ENCODE measurements at regions not wholly inside any gene's neighbourhood (a gene's known extent, or its start where the extent isn't known, plus 50 kb on each side); places are given as distances from the start of the nearest gene placed in this dataset.
"Not testable (repeated sequence)": the region's sequence is repeated elsewhere in the genome, so short reads cannot be mapped to it uniquely, and the experiment has no call there.

- DNase-seq (ENCODE audit: low read depth), result no peak
Observed at GRCh38 chr16:86346034-86346433, 164.3 kb upstream of the FOXF1 start.

DNA sequence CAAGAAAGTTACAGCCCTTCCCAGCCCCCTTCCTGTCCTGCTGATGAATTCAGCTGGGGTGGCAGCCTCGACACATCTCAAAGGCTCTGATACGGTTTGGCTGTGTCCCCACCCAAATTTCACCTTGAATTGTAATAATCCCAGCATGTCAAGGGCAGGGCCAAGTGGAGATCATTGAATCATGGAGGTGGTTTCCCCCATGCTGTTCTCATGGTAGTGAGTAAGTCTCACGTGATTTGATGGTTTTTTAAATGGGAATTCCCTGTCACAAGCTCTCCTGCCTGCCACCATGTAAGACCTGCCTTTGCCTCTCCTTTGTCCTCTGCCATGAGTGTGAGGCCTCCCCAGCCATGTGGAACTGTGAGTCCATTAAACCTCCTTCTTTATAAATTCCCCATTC lies 163.2 kb upstream of the FOXF1 start:
- no peak for DNase-seq (ENCODE audit: low read depth)

DNA sequence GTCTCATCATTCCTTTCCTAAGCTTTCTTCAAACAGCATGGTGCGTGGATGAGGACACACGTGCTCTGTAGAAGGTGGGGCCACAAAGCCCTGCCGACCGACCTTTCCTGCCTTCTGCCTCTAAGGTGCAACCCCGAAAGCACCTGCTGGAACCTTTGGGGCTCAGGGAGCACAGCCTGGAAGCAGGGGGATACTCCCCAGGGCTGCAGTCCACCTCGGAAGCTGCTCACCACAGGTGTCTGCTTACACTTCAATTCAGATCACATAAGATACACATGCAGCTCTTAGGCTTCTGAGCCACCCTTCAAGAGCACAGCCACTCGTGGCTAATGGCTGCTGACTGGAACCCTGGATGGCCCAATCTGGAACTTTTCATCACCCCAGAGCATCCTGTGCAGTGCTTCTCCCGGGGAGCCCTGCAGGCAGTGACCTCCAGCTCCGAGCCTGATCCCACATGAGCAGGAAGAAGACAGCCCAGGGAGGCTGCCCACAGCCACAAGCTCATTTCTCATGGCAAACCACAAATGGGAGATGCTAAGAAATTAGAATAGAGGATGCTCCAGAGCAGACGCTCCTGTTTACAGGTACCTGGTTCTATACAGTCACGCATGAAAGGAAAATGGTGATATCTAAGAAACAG lies 162.3 kb upstream of the FOXF1 start:
- no peak for DNase-seq (ENCODE audit: low read depth)

- no peak for DNase-seq (ENCODE audit: low read depth)
Observed at GRCh38 chr16:86349338-86349900, 160.9 kb upstream of the FOXF1 start.

DNA sequence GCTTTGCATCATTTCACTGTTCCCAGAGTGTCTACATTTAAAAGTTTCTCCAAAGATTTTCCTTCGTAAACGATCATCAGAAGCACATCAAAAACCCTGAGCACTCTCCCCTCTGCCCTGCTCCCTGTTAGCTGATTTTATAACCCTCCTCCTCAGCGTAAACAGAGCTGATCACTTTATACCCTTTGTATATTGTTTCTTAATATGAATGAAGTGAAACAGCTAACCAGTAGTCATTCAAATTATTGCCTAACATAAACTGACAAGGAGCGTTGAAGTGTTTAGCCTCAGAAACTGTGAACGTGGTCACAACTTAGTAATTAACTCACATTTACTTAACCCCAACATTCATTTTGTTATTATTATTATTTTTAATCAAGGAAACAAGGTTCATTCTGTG lies 160.0 kb upstream of the FOXF1 start:
- DNase-seq (ENCODE audit: low read depth), result no peak

- DNase-seq (ENCODE audit: low read depth), result no peak
Observed at GRCh38 chr16:86351041-86351784, 159.1 kb upstream of the FOXF1 start.

GRCh38 chr16:86351785-86352139 lies 158.6 kb upstream of the FOXF1 start:
- DNase-seq (ENCODE audit: low read depth), result not testable (repeated sequence)

GRCh38 chr16:86353148-86353547 lies 157.2 kb upstream of the FOXF1 start:
- DNase-seq (ENCODE audit: low read depth), result peak; percentile 49

DNA sequence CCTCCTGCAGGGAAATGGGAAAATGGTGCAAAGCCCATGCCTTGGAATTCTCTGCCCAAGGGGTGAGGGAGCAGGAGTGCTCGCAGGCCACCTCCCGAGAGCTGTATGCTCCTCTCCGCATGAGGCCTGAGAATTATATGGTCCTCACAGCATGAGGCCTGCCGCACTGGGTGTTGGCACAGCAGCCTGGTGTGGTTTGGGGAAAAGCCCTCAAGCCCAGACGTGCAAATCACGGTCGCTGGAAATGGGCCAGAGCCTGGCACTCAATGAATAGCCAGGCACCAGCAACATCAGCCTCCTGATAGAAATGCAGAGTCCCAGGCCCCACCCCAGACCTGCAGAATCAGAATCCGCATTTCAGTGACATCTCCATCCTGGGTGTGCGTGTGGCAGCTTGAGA lies 156.4 kb upstream of the FOXF1 start:
- no peak for DNase-seq (ENCODE audit: low read depth)

DNA sequence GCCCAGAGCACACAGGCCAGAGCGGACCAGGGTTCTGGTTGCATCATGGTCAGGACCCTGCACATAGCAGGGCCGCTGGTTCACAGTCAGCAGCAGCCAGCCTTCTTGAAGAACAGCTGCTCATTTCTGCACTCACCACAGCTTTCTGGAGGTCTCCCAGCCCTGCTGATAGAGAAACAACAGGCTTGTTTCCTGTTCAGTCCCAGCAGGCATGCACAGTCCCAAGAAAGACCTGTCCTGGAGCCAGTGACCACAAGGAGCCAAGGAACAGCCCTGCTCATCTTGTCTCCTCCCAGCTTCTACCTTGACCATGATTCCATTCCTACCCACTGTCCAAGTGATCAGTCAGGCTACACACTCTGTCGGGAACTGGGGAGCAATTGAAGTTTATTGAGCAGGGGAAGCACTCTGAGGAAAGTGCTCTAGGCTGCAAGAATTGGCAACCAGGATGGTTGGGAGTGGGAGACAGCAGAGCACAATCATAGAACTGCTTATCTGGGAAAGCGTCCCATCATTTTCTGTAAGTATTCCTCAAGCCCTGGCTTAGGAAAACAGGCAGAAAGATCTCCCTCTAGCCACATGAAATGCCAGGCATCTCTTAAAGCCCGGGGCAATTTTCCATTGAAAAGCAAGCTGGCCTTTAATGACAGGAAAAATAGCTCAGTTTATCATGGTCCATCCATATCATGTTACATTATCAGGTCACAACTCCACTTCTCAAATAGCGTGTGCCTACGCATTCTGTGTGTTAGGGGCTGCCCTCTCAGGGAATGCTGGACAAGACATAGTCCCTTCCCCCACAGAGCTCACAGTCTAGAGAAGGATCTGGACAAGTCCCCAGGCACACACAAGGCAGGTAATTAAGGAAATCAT lies 155.4 kb upstream of the FOXF1 start:
- peak; percentile 40 for DNase-seq (ENCODE audit: low read depth)

- peak; percentile 74 for DNase-seq (ENCODE audit: low read depth)
Observed at GRCh38 chr16:86355531-86355930, 154.8 kb upstream of the FOXF1 start.

GRCh38 chr16:86355951-86356350 lies 154.4 kb upstream of the FOXF1 start:
- no peak for DNase-seq (ENCODE audit: low read depth)

DNA sequence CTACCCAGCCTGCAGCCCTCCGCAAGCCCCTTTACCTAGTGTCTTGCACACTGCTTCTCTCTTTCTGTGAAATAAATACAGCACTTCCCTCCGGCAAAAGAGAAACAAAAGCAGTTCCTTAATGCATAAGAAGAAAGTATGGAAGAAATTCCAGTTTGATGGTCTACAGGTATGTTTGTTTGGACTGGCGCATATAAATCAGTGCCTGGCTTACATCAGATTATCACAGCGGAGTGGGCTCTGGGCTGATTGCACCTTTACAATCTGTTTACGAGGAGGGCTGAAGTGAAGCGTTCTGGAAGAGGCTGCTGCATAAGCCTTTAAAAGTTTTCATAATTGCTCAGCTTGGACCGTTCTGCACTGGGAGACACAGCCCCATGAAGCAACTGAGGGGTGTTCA lies 153.5 kb upstream of the FOXF1 start:
- no peak for DNase-seq (ENCODE audit: low read depth)

DNA sequence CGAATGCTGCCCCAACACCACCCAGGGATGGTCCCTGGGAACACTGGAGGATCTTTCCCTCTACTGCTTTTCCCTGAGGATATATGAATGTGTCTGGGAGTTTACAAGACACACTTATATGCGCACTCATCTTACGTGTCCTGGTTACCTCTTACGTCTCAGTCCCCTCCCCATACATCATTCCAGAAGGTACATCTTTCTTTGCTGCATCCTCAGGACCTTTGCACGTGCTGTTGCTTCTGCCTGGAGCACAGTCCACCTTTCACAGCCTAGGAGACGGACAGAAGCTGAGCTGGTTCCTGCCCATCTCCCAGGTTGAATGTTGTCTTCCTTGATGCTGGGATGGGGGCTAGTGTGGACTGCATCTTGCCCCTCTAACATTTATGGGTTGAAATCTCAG lies 153.0 kb upstream of the FOXF1 start:
- DNase-seq (ENCODE audit: low read depth), result no peak

DNA sequence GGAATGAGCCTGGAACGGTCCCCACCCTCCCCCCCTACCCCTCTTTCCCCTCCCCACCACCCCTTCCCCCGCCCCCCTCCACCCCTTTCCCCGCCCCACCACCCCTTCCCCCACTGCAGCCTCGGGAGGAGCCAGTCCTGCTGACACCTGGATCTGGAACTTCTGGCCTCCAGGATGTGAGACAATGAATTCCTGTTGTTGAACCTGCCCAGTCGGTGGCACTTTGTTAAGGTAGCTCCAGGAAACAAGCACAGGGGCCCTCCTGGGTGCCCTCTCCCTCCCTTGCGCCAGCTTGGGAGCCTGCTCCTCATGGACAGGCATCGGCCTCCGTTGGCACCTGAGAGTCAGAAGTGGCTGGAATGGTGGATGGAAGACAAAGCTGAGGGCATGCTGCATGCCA lies 152.4 kb upstream of the FOXF1 start:
- DNase-seq (ENCODE audit: low read depth), result no peak

DNA sequence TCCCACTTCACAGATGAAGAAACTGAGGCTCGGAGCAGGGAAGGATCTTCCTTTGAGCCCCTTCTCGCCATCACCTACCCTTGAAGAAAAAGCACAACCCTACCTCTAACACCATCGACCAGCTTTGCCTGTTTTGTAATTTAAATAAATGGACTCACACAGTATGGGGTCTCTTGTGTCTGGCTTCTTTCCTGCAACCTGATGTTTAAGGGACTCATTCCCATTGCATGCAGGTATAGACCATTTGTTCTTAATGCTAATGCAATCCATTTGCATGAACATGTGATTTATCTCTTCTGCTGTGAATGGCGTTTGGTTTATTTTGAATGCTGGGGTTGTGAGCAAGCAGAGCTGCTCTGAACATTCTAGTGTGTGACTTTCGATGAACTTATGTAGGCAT lies 150.8 kb upstream of the FOXF1 start:
- DNase-seq (ENCODE audit: low read depth), result no peak

GRCh38 chr16:86362155-86362849 lies 148.0 kb upstream of the FOXF1 start:
- DNase-seq (ENCODE audit: low read depth), result peak; percentile 64

GRCh38 chr16:86363057-86363490 lies 147.3 kb upstream of the FOXF1 start:
- peak; percentile 99 for DNase-seq (ENCODE audit: low read depth)

GRCh38 chr16:86363836-86364618 lies 146.3 kb upstream of the FOXF1 start:
- DNase-seq (ENCODE audit: low read depth), result peak; percentile 73

- DNase-seq (ENCODE audit: low read depth), result no peak
Observed at GRCh38 chr16:86364653-86365380, 145.5 kb upstream of the FOXF1 start.

Data from amniotic epithelial cell (primary cell).